ENCODE measurements at regions not wholly inside any gene's neighbourhood (a gene's known extent, or its start where the extent isn't known, plus 50 kb on each side); places are given as distances from the start of the nearest gene placed in this dataset.

DNA sequence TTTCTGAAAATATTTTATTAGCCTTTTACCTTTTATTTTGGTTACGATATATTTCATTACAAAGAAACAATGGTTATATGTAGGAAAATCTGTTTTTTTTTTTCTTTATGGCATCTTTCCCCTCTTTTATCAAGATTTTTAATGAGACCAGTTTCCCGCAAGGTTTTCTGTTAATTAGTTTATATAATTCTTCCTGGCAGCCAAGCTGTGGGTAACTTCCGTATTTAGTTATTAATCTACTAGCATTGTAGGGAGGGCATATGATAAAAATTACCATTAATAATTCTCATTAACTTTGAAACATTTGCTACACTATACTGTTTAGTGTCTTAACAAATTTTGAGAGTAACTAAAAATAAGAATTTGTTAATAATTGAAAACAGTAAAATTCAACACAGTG lies 181.1 kb upstream of the GPRIN3 start:
- Histone ChIP-seq H3K9me3 (ENCODE audit: control insufficient read depth in 2 of 2, low read length in 2 of 2) (no peaks in the 10 kb centered on the region), H3K36me3 (ENCODE audit: control insufficient read depth in 2 of 2, insufficient read depth in 2 of 2, low read length in 2 of 2) (no peaks in the 10 kb centered on the region), H3K4me3 (ENCODE audit: low read length in 2 of 2) (no peak overlapping the region), H3K27me3 (ENCODE audit: control insufficient read depth in 2 of 2, insufficient read depth in 2 of 2, low read length in 2 of 2) (no peaks in the 10 kb centered on the region), H3K4me1 (ENCODE audit: control insufficient read depth in 2 of 2, insufficient read depth in 2 of 2, low read length in 2 of 2) (no peaks in the 10 kb centered on the region), H3K9ac (ENCODE audit: low read depth in 1 of 2, low read length in 2 of 2) (no peak overlapping the region), H3K27ac (ENCODE audit: low read depth in 2 of 2, low read length in 2 of 2) (no peak overlapping the region)

GRCh38 chr4:89486673-89487072 lies 179.1 kb upstream of the GPRIN3 start:
- H3K4me3 ChIP-seq (ENCODE audit: low read length in 2 of 2): no peak overlapping the region
- H3K27ac ChIP-seq (ENCODE audit: low read depth in 2 of 2, low read length in 2 of 2): no peak overlapping the region
- H3K36me3 ChIP-seq (ENCODE audit: control insufficient read depth in 2 of 2, insufficient read depth in 2 of 2, low read length in 2 of 2): no peaks in the 10 kb centered on the region
- H3K27me3 ChIP-seq (ENCODE audit: control insufficient read depth in 2 of 2, insufficient read depth in 2 of 2, low read length in 2 of 2): no peaks in the 10 kb centered on the region
- no peaks in the 10 kb centered on the region for H3K4me1 ChIP-seq (ENCODE audit: control insufficient read depth in 2 of 2, insufficient read depth in 2 of 2, low read length in 2 of 2)
- no peak overlapping the region for H3K9ac ChIP-seq (ENCODE audit: low read depth in 1 of 2, low read length in 2 of 2)
- no peaks in the 10 kb centered on the region for H3K9me3 ChIP-seq (ENCODE audit: control insufficient read depth in 2 of 2, low read length in 2 of 2)

- Histone ChIP-seq H3K9me3 (ENCODE audit: control insufficient read depth in 2 of 2, low read length in 2 of 2) (no peaks in the 10 kb centered on the region), H3K27me3 (ENCODE audit: control insufficient read depth in 2 of 2, insufficient read depth in 2 of 2, low read length in 2 of 2) (no peaks in the 10 kb centered on the region), H3K4me1 (ENCODE audit: control insufficient read depth in 2 of 2, insufficient read depth in 2 of 2, low read length in 2 of 2) (no peaks in the 10 kb centered on the region), H3K4me3 (ENCODE audit: low read length in 2 of 2) (no peak overlapping the region), H3K9ac (ENCODE audit: low read depth in 1 of 2, low read length in 2 of 2) (no peak overlapping the region), H3K27ac (ENCODE audit: low read depth in 2 of 2, low read length in 2 of 2) (no peak overlapping the region), H3K36me3 (ENCODE audit: control insufficient read depth in 2 of 2, insufficient read depth in 2 of 2, low read length in 2 of 2) (no peaks in the 10 kb centered on the region)
Observed at GRCh38 chr4:89486042-89486441, 178.4 kb upstream of the GPRIN3 start.

DNA sequence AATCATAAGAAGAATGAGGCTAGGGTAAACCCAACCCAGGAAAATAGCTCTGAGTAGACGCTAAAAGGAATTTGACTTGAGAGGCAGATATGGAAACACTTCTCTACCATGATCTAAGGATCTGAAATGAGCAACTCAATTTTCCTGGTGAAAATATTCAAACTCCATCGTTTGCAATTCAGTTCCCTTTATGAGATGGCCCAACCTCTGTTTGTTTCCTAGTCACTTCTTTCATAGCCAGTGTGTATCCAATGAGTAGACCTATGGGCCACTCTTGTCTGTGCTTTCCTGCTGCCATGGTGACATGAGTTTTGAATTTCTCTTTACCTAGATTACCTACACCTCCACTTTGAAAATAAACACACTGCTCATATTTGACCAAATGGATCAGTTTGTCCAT lies 176.2 kb upstream of the GPRIN3 start:
- Histone ChIP-seq H3K9me3 (ENCODE audit: control insufficient read depth in 2 of 2, low read length in 2 of 2) (no peaks in the 10 kb centered on the region), H3K36me3 (ENCODE audit: control insufficient read depth in 2 of 2, insufficient read depth in 2 of 2, low read length in 2 of 2) (no peaks in the 10 kb centered on the region), H3K4me1 (ENCODE audit: control insufficient read depth in 2 of 2, insufficient read depth in 2 of 2, low read length in 2 of 2) (no peaks in the 10 kb centered on the region), H3K4me3 (ENCODE audit: low read length in 2 of 2) (no peak overlapping the region), H3K27me3 (ENCODE audit: control insufficient read depth in 2 of 2, insufficient read depth in 2 of 2, low read length in 2 of 2) (no peaks in the 10 kb centered on the region), H3K27ac (ENCODE audit: low read depth in 2 of 2, low read length in 2 of 2) (no peak overlapping the region), H3K9ac (ENCODE audit: low read depth in 1 of 2, low read length in 2 of 2) (no peak overlapping the region)

DNA sequence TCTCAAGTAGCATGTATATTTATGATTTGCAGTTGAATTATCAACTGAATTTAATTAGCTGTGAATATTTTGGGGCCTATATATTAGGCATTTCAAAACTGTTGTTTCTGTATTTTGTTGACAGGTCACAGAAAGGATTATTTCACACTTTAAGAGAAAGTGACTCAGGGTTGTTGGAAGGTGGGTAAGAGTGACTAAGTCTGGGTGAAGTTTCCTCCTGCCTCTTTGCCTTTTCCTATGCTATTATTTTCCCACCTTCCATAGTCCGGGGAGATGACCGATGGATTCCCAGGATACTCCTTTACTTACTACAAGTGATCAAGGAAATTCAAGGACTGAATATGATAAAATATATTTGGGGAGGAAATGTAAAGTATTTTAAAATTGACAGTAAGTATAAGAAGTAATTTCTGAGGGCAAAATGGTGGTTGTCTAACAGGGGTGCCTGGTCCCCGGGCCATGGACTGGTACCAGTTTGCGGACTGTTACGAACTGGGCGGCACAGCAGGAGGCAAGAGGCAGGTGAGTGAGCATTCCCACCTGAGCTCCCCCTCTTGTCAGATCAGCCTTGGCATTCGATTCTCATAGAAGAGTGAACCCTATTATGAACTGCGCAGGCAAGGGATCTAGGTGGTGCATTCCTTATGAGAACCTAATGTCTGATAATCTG lies 175.5 kb upstream of the GPRIN3 start:
- Histone ChIP-seq H3K27me3 (ENCODE audit: control insufficient read depth in 2 of 2, insufficient read depth in 2 of 2, low read length in 2 of 2) (no peaks in the 10 kb centered on the region), H3K36me3 (ENCODE audit: control insufficient read depth in 2 of 2, insufficient read depth in 2 of 2, low read length in 2 of 2) (no peaks in the 10 kb centered on the region), H3K9me3 (ENCODE audit: control insufficient read depth in 2 of 2, low read length in 2 of 2) (no peaks in the 10 kb centered on the region), H3K4me3 (ENCODE audit: low read length in 2 of 2) (no peak overlapping the region), H3K9ac (ENCODE audit: low read depth in 1 of 2, low read length in 2 of 2) (no peak overlapping the region), H3K4me1 (ENCODE audit: control insufficient read depth in 2 of 2, insufficient read depth in 2 of 2, low read length in 2 of 2) (no peaks in the 10 kb centered on the region), H3K27ac (ENCODE audit: low read depth in 2 of 2, low read length in 2 of 2) (no peak overlapping the region)

DNA sequence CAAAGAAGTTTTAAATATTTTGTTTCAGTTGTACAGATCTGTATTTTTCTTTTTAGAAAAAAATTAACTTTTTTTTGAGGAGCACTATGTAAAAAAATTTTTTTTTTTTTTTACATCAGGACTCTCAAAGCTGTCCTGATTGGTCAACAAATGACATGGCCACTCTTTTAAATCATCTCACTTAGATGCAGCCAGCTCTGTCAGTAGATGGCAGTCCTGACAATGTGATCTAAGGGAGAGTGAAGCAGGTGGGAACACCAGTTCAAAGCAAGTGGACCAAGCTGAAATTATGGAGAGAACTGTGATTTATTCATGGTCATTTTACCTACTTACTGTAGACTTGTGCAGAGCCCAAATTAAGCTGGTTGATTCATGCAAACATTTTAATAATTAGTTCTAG lies 174.7 kb upstream of the GPRIN3 start:
- H3K9ac ChIP-seq (ENCODE audit: low read depth in 1 of 2, low read length in 2 of 2): no peak overlapping the region
- no peaks in the 10 kb centered on the region for H3K9me3 ChIP-seq (ENCODE audit: control insufficient read depth in 2 of 2, low read length in 2 of 2)
- H3K4me3 ChIP-seq (ENCODE audit: low read length in 2 of 2): no peak overlapping the region
- H3K4me1 ChIP-seq (ENCODE audit: control insufficient read depth in 2 of 2, insufficient read depth in 2 of 2, low read length in 2 of 2): no peaks in the 10 kb centered on the region
- H3K27me3 ChIP-seq (ENCODE audit: control insufficient read depth in 2 of 2, insufficient read depth in 2 of 2, low read length in 2 of 2): no peaks in the 10 kb centered on the region
- no peaks in the 10 kb centered on the region for H3K36me3 ChIP-seq (ENCODE audit: control insufficient read depth in 2 of 2, insufficient read depth in 2 of 2, low read length in 2 of 2)
- H3K27ac ChIP-seq (ENCODE audit: low read depth in 2 of 2, low read length in 2 of 2): no peak overlapping the region

GRCh38 chr4:89469930-89470375 lies 162.4 kb upstream of the GPRIN3 start:
- Histone ChIP-seq H3K4me1 (ENCODE audit: control insufficient read depth in 2 of 2, insufficient read depth in 2 of 2, low read length in 2 of 2) (no peaks in the 10 kb centered on the region), H3K27ac (ENCODE audit: low read depth in 2 of 2, low read length in 2 of 2) (no peak overlapping the region), H3K4me3 (ENCODE audit: low read length in 2 of 2) (no peak overlapping the region), H3K36me3 (ENCODE audit: control insufficient read depth in 2 of 2, insufficient read depth in 2 of 2, low read length in 2 of 2) (no peaks in the 10 kb centered on the region), H3K27me3 (ENCODE audit: control insufficient read depth in 2 of 2, insufficient read depth in 2 of 2, low read length in 2 of 2) (no peaks in the 10 kb centered on the region), H3K9me3 (ENCODE audit: control insufficient read depth in 2 of 2, low read length in 2 of 2) (no peaks in the 10 kb centered on the region), H3K9ac (ENCODE audit: low read depth in 1 of 2, low read length in 2 of 2) (no peak overlapping the region)

GRCh38 chr4:89469516-89469915 lies 161.9 kb upstream of the GPRIN3 start:
- H3K36me3 ChIP-seq (ENCODE audit: control insufficient read depth in 2 of 2, insufficient read depth in 2 of 2, low read length in 2 of 2): no peaks in the 10 kb centered on the region
- H3K27me3 ChIP-seq (ENCODE audit: control insufficient read depth in 2 of 2, insufficient read depth in 2 of 2, low read length in 2 of 2): no peaks in the 10 kb centered on the region
- no peaks in the 10 kb centered on the region for H3K4me1 ChIP-seq (ENCODE audit: control insufficient read depth in 2 of 2, insufficient read depth in 2 of 2, low read length in 2 of 2)
- no peak overlapping the region for H3K27ac ChIP-seq (ENCODE audit: low read depth in 2 of 2, low read length in 2 of 2)
- H3K9me3 ChIP-seq (ENCODE audit: control insufficient read depth in 2 of 2, low read length in 2 of 2): no peaks in the 10 kb centered on the region
- H3K9ac ChIP-seq (ENCODE audit: low read depth in 1 of 2, low read length in 2 of 2): no peak overlapping the region
- no peak overlapping the region for H3K4me3 ChIP-seq (ENCODE audit: low read length in 2 of 2)

DNA sequence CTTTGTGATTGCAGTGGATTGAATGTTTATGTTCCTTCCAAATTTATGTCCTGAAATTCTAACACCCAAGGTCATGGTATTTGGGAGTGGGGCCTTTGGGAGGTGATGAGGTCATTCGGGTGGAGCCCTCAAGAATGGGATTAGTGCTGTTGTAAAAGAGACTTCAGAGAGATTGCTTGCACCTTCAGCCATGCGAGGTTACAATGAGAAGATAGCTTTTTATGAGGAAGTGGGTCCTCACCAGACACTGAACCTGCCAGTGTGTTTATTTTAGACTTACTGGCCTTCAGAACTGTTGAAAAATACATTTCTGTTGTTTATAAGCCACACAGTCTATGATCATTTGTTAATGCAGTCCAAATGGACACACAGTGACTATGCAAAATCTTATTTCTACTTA lies 161.0 kb upstream of the GPRIN3 start:
- Histone ChIP-seq H3K27me3 (ENCODE audit: control insufficient read depth in 2 of 2, insufficient read depth in 2 of 2, low read length in 2 of 2) (no peaks in the 10 kb centered on the region), H3K36me3 (ENCODE audit: control insufficient read depth in 2 of 2, insufficient read depth in 2 of 2, low read length in 2 of 2) (no peaks in the 10 kb centered on the region), H3K4me1 (ENCODE audit: control insufficient read depth in 2 of 2, insufficient read depth in 2 of 2, low read length in 2 of 2) (no peaks in the 10 kb centered on the region), H3K4me3 (ENCODE audit: low read length in 2 of 2) (no peak overlapping the region), H3K9ac (ENCODE audit: low read depth in 1 of 2, low read length in 2 of 2) (no peak overlapping the region), H3K27ac (ENCODE audit: low read depth in 2 of 2, low read length in 2 of 2) (no peak overlapping the region), H3K9me3 (ENCODE audit: control insufficient read depth in 2 of 2, low read length in 2 of 2) (no peaks in the 10 kb centered on the region)

- Histone ChIP-seq H3K9me3 (ENCODE audit: control insufficient read depth in 2 of 2, low read length in 2 of 2) (no peaks in the 10 kb centered on the region), H3K4me1 (ENCODE audit: control insufficient read depth in 2 of 2, insufficient read depth in 2 of 2, low read length in 2 of 2) (no peaks in the 10 kb centered on the region), H3K36me3 (ENCODE audit: control insufficient read depth in 2 of 2, insufficient read depth in 2 of 2, low read length in 2 of 2) (no peaks in the 10 kb centered on the region), H3K4me3 (ENCODE audit: low read length in 2 of 2) (no peak overlapping the region), H3K27me3 (ENCODE audit: control insufficient read depth in 2 of 2, insufficient read depth in 2 of 2, low read length in 2 of 2) (no peaks in the 10 kb centered on the region), H3K9ac (ENCODE audit: low read depth in 1 of 2, low read length in 2 of 2) (no peak overlapping the region), H3K27ac (ENCODE audit: low read depth in 2 of 2, low read length in 2 of 2) (no peak overlapping the region)
Observed at GRCh38 chr4:89463341-89463740, 155.7 kb upstream of the GPRIN3 start.

GRCh38 chr4:89447543-89447942 lies 139.9 kb upstream of the GPRIN3 start:
- no peak overlapping the region for H3K9ac ChIP-seq (ENCODE audit: low read depth in 1 of 2, low read length in 2 of 2)
- no peaks in the 10 kb centered on the region for H3K27me3 ChIP-seq (ENCODE audit: control insufficient read depth in 2 of 2, insufficient read depth in 2 of 2, low read length in 2 of 2)
- H3K4me1 ChIP-seq (ENCODE audit: control insufficient read depth in 2 of 2, insufficient read depth in 2 of 2, low read length in 2 of 2): no peaks in the 10 kb centered on the region
- H3K27ac ChIP-seq (ENCODE audit: low read depth in 2 of 2, low read length in 2 of 2): no peak overlapping the region
- no peaks in the 10 kb centered on the region for H3K36me3 ChIP-seq (ENCODE audit: control insufficient read depth in 2 of 2, insufficient read depth in 2 of 2, low read length in 2 of 2)
- peaks cover 4 to 6% of the 10 kb centered on the region in 2 donors for H3K9me3 ChIP-seq (ENCODE audit: control insufficient read depth in 2 of 2, low read length in 2 of 2)
- H3K4me3 ChIP-seq (ENCODE audit: low read length in 2 of 2): no peak overlapping the region

Measured in mucosa of rectum (tissue), 2 donors.